Fibroblast of peridontal ligament (primary cell): ENCODE measurements at regions not wholly inside any gene's neighbourhood (a gene's known extent, or its start where the extent isn't known, plus 50 kb on each side); places are given as distances from the start of the nearest gene placed in this dataset.

ENCODE experiments used
- DNase-seq: peaks from one replicate; pipeline ENCODE4 v3.0.0-alpha.2; 2010; ENCODE audit errors: extremely low read depth

DNA sequence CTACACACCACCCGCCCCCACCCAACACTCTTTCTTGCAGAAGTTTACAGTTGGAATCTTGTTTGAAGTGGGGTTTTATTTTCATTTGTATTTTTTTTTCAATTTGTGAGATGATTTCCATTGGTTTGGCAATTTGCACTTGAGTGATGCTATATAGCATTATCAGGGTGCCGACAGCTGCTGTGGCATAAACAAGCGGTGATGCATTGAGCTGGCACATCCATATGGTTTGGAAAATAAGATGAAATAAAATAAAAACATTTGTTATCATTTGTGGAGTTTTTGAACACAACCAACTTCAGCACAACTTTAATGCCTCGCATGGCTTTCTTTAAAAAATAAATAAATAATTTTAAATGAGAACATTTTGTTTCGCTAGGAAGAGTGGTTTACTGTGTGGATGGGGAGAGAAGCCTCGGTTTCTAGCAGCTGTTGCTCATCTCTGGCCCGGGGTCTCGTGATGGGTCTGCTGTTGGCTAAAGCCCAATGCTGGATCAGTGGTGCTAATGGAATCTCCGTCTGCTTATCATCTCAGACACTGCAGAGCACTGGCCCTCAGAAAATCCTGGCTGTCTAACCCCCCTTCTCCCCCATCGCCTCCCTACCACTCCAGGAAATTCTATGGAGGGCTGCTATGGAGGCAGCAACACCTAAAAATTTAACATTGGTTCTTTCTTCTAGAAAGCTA lies 192.3 kb upstream of the MAF start:
- no peak for DNase-seq

DNA sequence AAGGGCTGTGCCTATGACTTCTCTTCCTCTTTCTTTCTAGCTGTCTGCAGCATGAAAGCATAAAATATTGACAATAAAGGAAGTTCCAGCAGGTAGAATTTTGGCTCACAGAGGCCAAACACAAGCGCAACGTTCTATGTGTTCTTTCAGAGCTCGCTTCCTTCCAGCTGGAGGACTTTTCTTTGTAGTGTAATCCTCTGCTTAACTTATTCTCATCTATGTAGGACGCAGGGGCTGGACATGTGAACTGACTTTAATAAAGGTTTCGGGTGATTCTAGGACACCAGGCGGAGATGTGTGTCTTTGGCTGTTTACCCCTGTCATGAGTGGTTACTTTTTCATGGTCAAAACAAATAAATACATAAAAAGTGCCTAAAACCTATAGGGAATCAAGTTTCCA lies 191.5 kb upstream of the MAF start:
- no peak for DNase-seq

DNA sequence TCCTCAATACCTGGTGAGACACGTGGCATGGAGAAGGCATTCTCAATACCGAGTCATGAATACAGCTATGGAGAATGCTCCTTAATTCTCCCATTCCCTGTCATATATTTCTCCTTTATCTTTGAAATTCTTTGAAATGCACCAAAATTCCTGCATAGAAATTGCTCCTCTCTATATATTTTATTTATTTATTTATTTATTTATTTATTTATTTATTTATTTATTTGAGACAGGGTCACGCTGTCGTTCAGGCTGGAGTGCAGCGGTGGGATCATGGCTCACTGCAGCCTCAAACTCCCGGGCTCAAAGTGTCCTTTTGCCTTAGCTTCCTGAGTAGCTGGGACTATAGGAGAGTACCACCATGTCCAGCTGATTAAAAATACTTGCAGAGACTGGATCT lies 190.3 kb upstream of the MAF start:
- DNase-seq, result no peak

DNA sequence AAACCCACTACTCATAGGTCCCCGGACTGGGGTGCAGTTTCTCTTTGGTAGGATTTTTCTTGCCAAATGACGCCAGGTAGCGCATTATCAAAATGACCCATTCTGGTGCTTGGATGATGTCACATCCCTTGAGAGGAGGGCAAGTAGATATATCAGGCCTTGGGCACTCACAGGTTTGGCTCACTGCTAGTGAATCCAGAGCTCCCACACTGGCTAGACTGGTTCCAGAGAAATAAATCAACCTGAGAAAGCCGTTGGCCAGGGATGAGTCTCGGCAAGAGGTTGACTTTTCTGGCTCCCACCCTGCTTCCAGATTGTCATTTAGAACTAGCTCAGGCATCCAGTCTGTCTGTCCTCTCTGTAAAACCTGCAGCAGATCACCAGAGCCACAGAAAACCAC lies 188.4 kb upstream of the MAF start:
- DNase-seq, result no peak

DNA sequence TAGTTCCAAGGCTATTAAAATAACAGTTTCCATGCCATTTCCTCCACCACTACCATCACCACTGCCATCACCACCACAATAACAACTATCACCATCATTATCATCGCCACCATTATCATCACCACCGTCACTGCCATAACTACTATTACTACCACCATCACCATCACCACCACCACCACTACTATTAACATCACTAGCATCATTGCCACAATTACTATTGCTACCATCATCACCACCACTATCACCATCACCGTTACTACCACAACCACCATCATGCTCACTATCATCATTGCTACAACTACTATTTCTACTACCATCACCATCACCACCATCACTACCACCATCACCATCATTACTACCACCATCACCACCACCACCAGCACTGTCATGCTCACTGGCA lies 185.9 kb upstream of the MAF start:
- no peak for DNase-seq

DNA sequence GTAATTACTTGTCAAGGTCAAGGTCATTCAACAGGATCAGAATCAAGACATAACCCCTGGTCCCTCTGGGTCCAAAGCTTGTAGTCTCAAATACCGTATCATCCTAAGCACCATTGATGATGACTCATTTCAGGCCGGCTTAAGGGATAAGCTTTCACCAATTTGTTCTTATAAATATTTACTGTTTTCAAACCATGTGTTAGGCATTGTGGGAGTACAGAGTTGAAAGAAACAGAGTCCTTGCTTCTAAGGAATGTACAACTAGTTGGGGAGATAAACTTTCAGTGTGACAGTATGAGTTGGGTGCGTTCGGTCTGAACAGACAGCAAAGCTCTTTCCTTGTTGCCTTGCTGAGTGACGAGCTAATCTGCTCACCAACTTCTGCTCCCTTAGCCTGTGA lies 183.5 kb upstream of the MAF start:
- DNase-seq, result peak; percentile 9

DNA sequence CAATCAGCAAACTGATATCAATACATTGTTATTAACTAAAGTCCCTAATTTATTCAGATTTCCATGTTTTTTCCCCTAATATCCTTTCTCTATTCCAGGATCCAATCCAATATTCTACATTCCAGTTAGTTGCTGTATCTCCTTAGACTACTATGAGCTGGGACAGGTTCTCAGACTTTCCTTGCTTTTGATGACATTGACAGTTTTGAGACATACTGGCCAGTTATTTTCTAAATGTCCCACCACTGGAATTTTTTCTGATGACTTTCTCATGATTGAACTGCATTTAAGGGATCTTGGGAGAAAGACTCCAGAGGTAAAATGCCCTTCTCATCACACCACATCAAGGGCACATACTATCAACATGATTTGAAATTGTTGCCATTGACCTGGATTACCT lies 177.1 kb upstream of the MAF start:
- DNase-seq, result no peak

DNA sequence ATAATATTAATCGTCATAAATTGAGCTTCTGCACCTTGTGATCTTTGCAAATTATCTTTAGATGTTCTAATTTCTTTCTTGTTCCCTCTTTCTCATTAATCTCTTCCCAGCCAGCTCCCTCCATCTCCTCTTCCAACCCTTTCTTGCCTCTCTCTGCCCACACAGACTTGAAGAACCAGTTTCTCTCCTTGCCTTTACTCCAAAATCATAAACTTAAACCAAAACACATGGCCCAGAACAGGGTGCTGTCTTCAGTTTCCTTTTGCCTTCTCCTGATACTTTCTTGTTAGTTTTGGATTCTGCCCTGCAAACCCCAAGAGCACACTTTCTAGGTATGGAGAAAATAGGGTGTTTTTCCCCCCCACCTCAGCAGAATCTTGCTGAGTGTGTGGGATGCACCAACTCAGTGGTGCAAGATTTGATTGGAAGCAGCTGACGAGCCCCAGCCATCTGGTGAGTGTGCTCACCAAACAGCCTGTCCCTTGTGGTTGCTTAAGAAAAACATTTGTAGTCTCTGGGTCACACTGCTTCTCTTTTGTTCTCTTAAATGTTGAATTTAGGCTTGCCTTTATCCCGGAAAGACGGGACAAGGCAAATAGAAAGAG lies 175.8 kb upstream of the MAF start:
- peak; percentile 77 for DNase-seq

DNA sequence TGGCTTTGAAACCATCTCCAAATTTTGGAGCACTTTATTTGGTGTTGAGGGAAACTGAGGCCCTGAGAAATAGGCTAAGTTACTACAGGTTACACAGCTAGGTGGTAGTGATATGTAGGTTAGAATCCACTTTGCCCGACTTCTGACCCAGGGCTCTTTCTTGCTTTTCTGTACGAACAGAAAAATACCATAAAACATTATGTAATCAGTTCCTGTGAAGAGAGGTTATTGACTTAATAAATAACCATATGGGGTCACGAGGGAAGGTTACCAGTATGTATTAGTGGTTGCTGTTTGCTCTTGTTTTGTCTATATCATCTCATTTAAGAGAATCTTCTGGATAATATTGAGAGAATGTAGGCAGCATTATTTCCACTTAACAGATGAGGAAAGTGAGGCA lies 172.2 kb upstream of the MAF start:
- DNase-seq, result no peak

DNA sequence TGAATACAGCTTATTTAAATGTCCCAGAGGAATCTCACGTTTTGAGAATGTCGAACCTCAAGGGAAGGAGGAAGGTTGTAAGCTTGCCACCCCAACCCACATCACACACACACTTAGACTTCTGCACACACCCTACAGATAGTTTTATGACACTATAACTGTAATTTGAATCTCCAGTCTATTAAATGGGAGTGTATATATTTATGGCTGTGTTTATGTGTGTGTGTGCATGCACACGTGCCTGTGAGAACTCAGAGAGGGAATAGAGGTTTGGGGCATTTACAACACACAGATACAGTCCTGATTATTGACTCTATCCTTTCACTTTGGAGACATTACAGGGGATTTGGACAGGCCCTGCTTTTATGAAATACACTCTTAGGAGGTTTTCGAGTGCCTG lies 171.5 kb upstream of the MAF start:
- no peak for DNase-seq

DNA sequence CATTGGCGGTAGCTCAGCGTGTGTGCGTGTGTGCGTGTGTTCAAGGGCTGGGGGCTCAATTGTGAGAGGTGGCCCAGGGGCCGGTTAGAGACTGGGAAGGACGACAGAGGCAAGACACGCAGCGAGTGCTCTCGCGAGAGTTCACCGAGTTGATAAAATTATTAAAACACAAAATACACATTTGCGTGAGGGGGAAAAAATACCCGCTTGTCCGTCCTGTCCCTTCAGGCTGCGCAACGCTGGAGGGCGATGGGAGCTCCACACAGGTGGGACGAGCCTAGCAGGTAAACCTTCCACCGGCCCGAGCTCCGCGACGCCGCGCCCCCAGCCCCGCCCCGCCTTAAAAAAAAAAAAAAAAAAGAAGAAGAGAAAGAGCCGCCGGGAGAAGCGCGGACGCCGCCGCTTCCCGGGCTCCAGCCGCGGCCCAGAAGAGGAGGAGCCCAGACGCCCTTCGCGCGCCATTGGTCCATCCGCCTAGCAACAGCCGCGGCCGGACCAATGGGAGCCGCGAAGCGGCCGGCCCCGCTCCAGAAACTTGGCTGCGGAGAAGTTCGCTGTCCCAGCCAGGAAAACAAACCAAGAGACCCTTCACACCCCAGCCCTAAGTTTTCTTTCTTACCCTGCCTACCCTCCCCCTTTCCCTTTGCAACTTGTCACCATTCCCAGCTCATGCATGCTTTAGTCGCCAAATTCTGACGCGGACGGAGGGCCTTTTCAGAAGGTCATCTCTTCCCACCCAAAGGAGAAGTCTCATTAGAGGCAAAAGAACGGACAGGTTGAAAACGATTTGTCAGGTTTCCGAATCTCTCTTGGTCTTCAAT lies 169.9 kb upstream of the MAF start:
- DNase-seq, result peak; percentile 76

DNA sequence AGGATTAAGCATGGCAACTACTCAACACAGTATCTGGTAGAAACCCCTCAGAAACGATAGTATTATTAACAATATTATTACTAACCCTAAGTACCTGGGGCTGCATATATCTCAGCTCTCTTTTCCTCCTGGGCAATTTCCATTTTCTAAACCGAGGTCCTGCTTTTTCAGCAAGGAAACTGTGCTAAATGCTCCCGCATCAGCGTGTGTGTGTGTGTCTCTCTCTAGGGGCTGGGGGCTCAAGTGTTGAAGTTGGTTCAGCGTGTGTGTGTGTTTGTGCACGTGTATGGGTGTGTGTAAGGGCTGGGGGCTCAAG lies 169.3 kb upstream of the MAF start:
- DNase-seq, result no peak

DNA sequence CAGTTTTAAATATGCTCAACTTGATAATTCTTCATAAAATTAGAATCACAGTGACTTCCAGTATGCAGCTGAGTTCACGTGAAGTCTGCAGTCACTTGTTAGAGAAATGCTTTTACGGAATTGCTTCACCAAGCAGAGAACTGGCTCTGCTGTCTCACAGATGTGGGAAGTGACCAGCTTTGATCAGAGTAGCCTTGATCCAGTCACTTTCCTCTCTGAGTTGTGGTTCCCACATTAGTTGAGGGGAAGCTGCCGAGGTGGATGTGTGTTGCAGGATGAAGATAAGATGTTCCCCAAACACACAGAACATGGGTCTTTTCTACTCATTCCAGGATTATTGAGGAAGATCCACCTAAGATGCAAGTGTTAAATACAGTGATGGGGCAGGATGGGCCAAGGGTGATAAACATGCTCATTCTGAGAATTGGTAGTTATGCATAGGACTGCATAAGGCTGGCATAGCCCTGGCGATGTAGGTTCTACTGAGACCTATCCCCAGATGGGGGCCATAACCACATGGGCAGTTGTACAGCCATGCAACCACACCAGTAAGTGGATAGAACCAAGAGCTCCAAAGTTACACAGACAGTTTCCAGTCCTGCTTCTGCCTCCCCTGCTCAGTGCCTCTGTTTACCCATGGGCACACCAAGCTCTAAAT lies 168.9 kb upstream of the MAF start:
- no peak for DNase-seq

DNA sequence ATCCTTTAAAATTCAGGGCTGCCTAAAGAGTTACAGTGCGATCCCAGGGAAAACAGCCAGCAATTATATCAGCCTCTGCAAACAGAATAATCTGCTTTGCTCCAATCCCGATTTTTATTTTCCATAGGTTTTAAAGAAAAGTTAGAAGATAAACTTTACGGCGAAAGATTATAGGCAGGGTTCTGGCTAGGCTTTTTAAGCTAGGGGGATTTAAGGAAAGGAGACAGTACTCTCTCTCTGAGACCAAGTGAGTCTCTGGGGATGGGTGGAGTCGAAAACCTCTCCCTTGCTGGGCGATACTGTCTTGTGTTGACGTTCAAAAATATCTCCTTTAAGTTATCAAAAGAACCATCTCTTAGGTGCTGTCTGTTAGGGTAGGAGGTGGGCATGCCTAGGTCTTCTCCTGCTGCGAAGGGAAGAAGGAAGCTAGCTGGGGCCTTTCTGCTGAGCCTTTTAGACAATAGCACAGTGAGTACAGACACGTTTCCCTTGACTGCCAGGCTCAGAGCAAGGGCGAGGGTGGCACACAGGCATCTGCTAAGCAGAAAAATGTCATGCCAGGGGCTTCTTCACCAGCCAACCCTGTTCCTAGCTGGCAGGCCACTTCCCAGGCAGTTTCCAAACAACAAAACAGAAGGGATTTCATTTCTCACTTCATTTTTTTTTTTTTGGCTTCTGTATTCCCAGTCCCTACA lies 167.9 kb upstream of the MAF start:
- peak; percentile 14 for DNase-seq

DNA sequence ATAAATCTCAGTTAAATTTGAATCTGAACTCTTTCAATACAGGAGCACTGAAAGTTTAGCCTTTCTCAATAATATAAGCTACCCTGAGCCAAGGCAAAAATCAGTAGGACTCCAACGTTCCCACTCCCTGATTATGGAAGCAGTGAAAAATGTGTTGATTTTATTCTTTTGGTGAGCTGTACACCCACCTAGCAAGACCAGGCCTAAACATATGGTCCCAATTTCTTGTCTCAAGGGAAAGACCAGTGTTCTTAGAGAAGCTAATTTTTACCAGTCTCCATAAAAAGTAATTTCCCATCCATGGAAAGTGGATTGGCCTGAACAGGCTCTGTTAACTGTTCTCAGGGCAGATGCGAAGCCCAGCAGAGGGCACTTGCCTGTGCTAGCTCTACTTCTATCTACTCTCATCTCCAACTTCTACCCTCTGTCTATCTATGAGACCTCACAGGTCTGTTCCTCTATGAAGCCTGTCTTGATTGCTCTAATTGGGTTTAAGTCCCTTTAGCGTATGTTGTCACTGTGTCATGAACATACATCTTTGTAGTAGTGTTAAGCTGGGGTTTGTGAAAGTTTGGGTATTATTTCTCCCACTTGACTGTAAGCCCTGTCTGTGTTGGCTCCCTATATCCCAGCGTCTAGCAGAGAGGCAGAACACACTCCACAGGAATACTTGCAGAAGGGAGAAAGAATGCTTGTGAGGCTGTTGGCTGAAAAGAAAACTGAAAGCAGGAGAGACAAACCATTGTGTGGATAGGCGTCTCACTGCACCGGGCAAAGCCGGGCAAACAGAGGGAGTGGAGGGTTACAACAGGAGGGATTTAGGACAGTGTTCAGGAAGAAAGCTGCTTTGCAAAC lies 167.1 kb upstream of the MAF start:
- peak; percentile 67 for DNase-seq

DNA sequence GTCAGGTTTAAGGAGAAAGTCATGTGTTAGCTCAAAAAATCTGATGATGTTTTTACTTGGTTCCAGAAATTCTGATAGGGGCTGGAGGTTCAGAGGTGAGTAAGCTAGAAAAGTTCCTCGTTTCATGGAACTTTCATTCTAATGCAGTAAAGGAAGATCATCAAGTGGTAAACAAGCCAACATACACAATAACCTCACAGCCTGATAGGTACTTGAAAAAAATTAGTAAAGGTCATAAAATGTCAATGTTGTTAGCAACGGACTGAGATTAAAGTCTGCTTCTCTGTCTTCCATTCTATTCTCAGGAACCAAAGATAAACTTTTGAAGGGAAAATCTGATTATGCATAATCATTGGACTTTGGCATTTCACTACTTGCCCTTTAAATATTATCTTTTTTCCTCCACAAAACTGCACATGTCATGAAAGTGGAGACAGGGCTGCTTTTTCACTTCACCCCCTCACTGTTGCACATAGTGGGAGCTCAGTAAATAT lies 165.4 kb upstream of the MAF start:
- DNase-seq, result no peak

DNA sequence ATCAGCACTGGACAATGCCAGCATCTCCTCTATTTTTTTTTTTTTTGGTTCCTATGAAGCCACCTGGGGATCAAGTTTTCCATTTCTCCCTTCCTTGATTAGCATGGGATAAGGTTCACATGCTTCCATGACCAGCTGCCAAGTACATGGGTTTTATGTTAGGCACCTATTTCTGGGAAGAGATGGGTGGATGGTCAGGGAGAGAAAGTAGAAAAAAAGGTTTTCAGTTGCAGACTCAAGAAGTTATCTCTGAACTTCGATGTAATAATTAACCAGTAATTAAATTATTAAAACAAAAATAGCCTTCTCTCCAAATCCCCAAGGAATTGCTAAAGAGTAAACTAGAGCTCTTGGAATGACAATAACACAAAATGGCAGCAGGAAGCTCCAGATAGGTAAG lies 164.9 kb upstream of the MAF start:
- DNase-seq, result no peak

DNA sequence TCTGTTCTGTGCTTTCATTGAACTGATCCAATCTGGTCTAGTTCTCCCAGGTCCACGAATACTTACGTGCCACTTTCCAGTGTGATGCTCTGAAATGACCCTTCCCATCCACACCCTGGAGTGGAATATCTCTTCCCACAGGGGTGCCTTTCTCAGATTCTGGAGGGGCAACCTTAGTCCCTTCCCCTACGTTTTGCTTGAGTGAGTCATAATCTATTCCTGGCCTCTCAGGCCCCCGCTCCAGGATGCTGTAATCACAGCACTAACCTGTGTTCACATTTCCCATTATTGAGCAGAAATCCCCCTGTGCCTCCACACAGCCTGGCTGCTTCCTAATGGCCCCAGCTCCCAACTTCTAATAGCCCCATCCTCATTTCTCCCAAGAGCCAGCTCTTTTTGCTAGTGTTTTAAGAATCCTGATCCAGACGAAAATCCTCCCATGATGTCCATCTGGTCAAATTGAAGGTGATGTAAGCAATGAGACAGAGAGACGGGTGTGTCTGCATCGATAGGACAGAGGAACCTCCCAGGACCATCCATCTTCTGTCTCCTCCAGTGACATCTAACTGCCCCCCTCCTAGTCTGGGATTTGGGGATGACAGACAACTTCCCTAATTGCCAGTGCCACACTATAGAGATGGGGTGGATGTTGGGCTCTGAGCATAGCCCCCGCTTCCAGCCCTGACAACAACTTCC lies 164.0 kb upstream of the MAF start:
- no peak for DNase-seq

DNA sequence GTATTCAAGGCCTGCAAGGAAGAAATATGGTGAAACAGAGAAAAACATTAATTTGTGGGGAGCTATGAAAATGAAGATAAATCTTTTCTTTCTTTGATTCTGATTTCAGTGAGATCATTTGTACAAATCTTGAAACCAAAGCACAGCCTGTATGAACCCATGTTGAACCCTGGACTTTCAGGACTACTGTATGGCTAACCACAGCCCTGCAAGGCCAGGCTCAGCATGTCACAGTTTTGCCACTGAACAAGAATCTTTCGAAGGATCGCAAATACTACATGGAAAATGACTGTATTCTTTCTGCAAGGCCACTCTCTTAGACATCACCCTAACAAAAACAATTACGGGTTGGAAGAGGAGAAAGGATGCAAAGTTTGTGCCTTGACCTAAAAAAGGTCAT lies 161.7 kb upstream of the MAF start:
- DNase-seq, result no peak

DNA sequence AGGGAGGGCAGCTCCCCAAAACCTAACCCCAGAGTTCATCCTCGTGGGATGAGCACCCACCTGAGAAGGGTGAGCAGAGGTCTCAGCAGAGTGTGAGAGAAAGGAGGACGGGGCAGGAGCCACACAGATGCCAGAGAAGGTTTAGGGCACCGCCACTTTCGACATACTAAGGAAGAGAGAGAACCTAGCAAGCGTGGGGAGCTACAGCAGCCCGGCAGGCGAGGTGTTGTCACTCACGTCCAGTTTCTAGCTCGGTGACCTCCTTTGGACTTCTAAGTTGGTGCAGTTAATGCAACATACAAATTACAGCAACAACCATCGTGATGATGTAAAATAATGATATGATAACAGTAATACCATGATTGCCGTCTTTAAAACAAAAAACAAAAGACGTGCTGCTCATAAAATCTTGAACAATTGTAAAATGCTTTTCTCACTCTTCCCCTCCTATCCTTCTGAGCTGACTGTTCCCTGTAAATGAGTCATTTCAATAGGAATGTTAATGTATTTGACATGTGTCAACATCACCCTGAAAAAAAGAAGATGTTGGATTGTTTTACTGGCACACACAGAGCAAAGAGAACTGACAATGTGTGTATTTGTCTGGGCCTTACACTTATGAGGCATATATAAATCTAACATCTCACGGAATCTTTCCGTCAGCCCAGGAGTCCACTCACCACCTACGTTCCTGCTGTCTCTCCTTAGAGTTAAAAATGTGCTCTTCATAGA lies 158.2 kb upstream of the MAF start:
- DNase-seq, result no peak
